Stomach (tissue), 4 donors: ENCODE measurements at regions not wholly inside any gene's neighbourhood (a gene's known extent, or its start where the extent isn't known, plus 50 kb on each side); places are given as distances from the start of the nearest gene placed in this dataset.

Experiments
- CTCF ChIP-seq, 7 experiments: fragments of 450-650 bp in 4 of 7; fragments of 200-600 bp in 3 of 7; sonication (generic) in 3 of 7; IDR thresholded peaks; one replicate each; pipeline ENCODE4 v1.5.1; 2016 to 2019; ENCODE audit warnings: antibody characterized with exemption in 7 of 7, control low read depth in 2 of 7, mild to moderate bottlenecking in 1 of 7
- POLR2A ChIP-seq, 4 donors: fragments of 450-650 bp; IDR thresholded peaks; one replicate each; pipeline ENCODE4 v1.6.1; 2016; ENCODE audit warnings: antibody characterized with exemption in 4 of 4, control low read depth in 2 of 4, mild to moderate bottlenecking in 1 of 4, moderate library complexity in 1 of 4

GRCh38 chr3:25064681-25065080 lies 363.4 kb upstream of the RARB start:
- no peak for TF ChIP-seq CTCF (IDR thresholded peaks at IDR 0.05)
- no peak for TF ChIP-seq POLR2A (IDR thresholded peaks at IDR 0.05)
